Activated CD8-positive, alpha-beta T cell treated with anti-CD3 and anti-CD28 coated beads for 36 hours (primary cell): ENCODE measurements at regions not wholly inside any gene's neighbourhood (a gene's known extent, or its start where the extent isn't known, plus 50 kb on each side); places are given as distances from the start of the nearest gene placed in this dataset.

Source experiments
- ATAC-seq: fragments of 200-7000 bp; cut with Tn5 transposase; one replicate; pipeline ENCODE4 v1.10.0; 2021; ENCODE audit warnings: mild to moderate bottlenecking, moderate library complexity
- CTCF ChIA-PET: fragments of 350-600 bp; sonication (Branson Sonifier 250); formaldehyde crosslinking; loops from one replicate; lab custom pipeline; 2021; ENCODE audit warnings: antibody characterized with exemption; lab: Charles Lee
- POLR2A ChIA-PET: fragments of 350-600 bp; sonication (Branson Sonifier 250); formaldehyde crosslinking; loops from one replicate; lab custom pipeline; 2021; ENCODE audit warnings: antibody characterized with exemption; lab: Charles Lee
- DNase-seq: peaks from one replicate; pipeline ENCODE4 v3.0.0-alpha.2; 2020
- H3K27ac Mint-ChIP-seq: one replicate; pipeline ENCODE4 v1.8.0; 2021; ENCODE audit warnings: mild to moderate bottlenecking, mixed read lengths
- H3K27me3 Mint-ChIP-seq: one replicate; pipeline ENCODE4 v1.8.0; 2021; ENCODE audit warnings: mixed read lengths
- H3K36me3 Mint-ChIP-seq: one replicate; pipeline ENCODE4 v1.8.0; 2021; ENCODE audit warnings: low read depth, mixed read lengths
- H3K4me1 Mint-ChIP-seq: one replicate; pipeline ENCODE4 v1.8.0; 2021; ENCODE audit warnings: low read depth, mixed read lengths
- H3K4me3 Mint-ChIP-seq: one replicate; pipeline ENCODE4 v1.8.0; 2021; ENCODE audit warnings: mild to moderate bottlenecking, moderate library complexity, mixed read lengths
- H3K9me3 Mint-ChIP-seq: one replicate; pipeline ENCODE4 v1.8.0; 2021; ENCODE audit warnings: mixed read lengths
- CTCF ChIP-seq: fragments of 200-600 bp; IDR thresholded peaks from one replicate; pipeline ENCODE4 v1.8.0; 2022; ENCODE audit warnings: antibody characterized with exemption, mild to moderate bottlenecking
- intact Hi-C: fragments of 100-400 bp; cut with micrococcal nuclease; formaldehyde crosslinking; loops from one replicate; pipeline ENCODE4 v1.10.0; 2022

DNA sequence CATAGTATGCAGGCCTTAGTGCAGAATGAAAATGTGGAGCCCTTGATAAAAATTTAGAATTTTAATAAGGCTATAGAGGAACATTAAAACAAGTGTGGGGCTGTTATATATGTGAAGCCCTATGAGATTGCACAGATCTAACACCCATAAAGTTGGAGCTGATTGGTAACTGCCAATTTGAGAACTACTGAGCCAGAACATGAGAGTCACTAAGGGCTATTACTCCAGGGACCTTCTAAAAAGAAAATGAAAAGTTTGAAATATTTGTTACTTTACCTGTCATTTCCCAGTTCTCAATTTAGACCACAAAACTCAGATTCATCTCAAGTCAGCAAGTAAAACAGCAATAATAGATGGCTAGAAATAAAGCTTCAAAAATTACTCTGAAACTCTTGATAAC is 898.6 kb downstream of the TLE1 start:
- no peaks in the 10 kb centered on the region for H3K36me3 Mint-ChIP-seq
- POLR2A ChIA-PET = no interaction called here
- ATAC-seq = no peak
- no peak for DNase-seq
- peaks cover 7% of the 10 kb centered on the region for H3K9me3 Mint-ChIP-seq
- no peak for TF ChIP-seq CTCF
- H3K27me3 Mint-ChIP-seq = no peaks in the 10 kb centered on the region
- intact Hi-C loops = no loop called here
- CTCF ChIA-PET = no interaction called here
- H3K4me3 Mint-ChIP-seq = no peak overlapping the region
- H3K27ac Mint-ChIP-seq = no peak overlapping the region
- no peaks in the 10 kb centered on the region for H3K4me1 Mint-ChIP-seq

GRCh38 chr9:80789831-80790230 is 899.5 kb downstream of the TLE1 start:
- ChIA-PET CTCF (no interaction called here), POLR2A (no interaction called here)
- no peak for ATAC-seq
- no peak for TF ChIP-seq CTCF
- Mint-ChIP-seq H3K4me3 (no peak overlapping the region), H3K4me1 (no peaks in the 10 kb centered on the region), H3K27ac (no peak overlapping the region), H3K36me3 (no peaks in the 10 kb centered on the region), H3K9me3 (peaks cover 6% of the 10 kb centered on the region), H3K27me3 (no peaks in the 10 kb centered on the region)
- no peak for DNase-seq
- intact Hi-C loops = no loop called here

- ChIA-PET CTCF (no interaction called here), POLR2A (no interaction called here)
- no peak for DNase-seq
- H3K4me1 Mint-ChIP-seq = no peaks in the 10 kb centered on the region
- no peaks in the 10 kb centered on the region for H3K36me3 Mint-ChIP-seq
- no peak overlapping the region for H3K27ac Mint-ChIP-seq
- TF ChIP-seq CTCF = no peak
- no peaks in the 10 kb centered on the region for H3K27me3 Mint-ChIP-seq
- intact Hi-C loops = no loop called here
- peaks cover 3% of the 10 kb centered on the region for H3K9me3 Mint-ChIP-seq
- ATAC-seq = no peak
- no peak overlapping the region for H3K4me3 Mint-ChIP-seq
Measured at GRCh38 chr9:80787636-80788035, 901.7 kb downstream of the TLE1 start.

DNA sequence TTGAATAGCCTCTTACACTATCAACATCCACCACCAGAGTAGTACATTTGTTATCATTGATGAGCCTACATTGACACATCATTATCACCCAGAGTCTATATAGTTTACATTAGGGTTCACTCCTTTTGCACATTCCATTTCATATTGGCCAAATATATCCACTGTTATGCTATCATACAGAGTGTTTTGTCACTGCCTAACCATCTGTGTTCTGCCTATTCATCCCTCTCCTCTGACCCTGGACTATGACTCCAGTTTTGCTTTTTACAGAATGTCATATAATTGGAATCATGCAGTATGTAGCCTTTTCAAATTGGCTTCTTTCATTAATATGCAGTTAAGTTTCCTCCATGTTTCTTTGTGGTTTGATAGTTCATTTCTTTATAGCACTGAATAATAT is 904.7 kb downstream of the TLE1 start:
- CTCF ChIA-PET = no interaction called here
- no peaks in the 10 kb centered on the region for H3K4me1 Mint-ChIP-seq
- H3K4me3 Mint-ChIP-seq = no peak overlapping the region
- DNase-seq (no peak), ATAC-seq (no peak)
- no peak overlapping the region for H3K27ac Mint-ChIP-seq
- H3K36me3 Mint-ChIP-seq = no peaks in the 10 kb centered on the region
- no peaks in the 10 kb centered on the region for H3K27me3 Mint-ChIP-seq
- intact Hi-C loops = no loop called here
- peaks cover 3% of the 10 kb centered on the region for H3K9me3 Mint-ChIP-seq
- POLR2A ChIA-PET = no interaction called here
- no peak for TF ChIP-seq CTCF

- DNase-seq (no peak), ATAC-seq (no peak)
- H3K27ac Mint-ChIP-seq = no peak overlapping the region
- POLR2A ChIA-PET = no interaction called here
- H3K4me3 Mint-ChIP-seq = no peak overlapping the region
- intact Hi-C loops = no loop called here
- H3K27me3 Mint-ChIP-seq = no peaks in the 10 kb centered on the region
- TF ChIP-seq CTCF = no peak
- H3K9me3 Mint-ChIP-seq = no peaks in the 10 kb centered on the region
- CTCF ChIA-PET = no interaction called here
- H3K4me1 Mint-ChIP-seq = no peaks in the 10 kb centered on the region
- H3K36me3 Mint-ChIP-seq = no peaks in the 10 kb centered on the region
Measured at GRCh38 chr9:80775971-80776370, 913.4 kb downstream of the TLE1 start.
